ENCODE measurements at regions not wholly inside any gene's neighbourhood (a gene's known extent, or its start where the extent isn't known, plus 50 kb on each side); places are given as distances from the start of the nearest gene placed in this dataset.
A peak's percentile ranks its signal among the peaks of the same experiment; 100 is the strongest.

GRCh38 chr12:25034676-25035075 lies 85.8 kb upstream of the BCAT1 start:
- no peak for TF ChIP-seq CTCF (IDR thresholded peaks at IDR 0.05; ENCODE audit: control extremely low read depth, extremely low read depth, low read depth, missing control alignments)
- POLR2A ChIA-PET: no interaction called here

GRCh38 chr12:25025951-25026490 lies 77.1 kb upstream of the BCAT1 start:
- DNase-seq (ENCODE audit: extremely low spot score): no peak
- CTCF ChIA-PET: interaction anchor here (0.8 to 3.6 kb wide), 8 partner anchors 10 to 105 kb away, joined by 3 to 21 read pairs (median 6); a partner anchor contains a TSS
- TF ChIP-seq CTCF (IDR thresholded peaks at IDR 0.05; ENCODE audit: control extremely low read depth, extremely low read depth, low read depth, missing control alignments): no peak
- POLR2A ChIA-PET: no interaction called here

More at GRCh38 chr12:25034676-25035075, 85.8 kb upstream of the BCAT1 start:
- DNase-seq (ENCODE audit: extremely low spot score): no peak
- CTCF ChIA-PET: interaction anchor here (0.9 kb wide), 1 partner anchor 18 kb away, joined by 3 read pairs; no protein-coding TSS in a partner anchor

- DNase-seq (ENCODE audit: extremely low spot score): no peak
- TF ChIP-seq CTCF (IDR thresholded peaks at IDR 0.05; ENCODE audit: control extremely low read depth, extremely low read depth, low read depth, missing control alignments): no peak
- CTCF ChIA-PET: interaction anchor here (0.7 to 3.6 kb wide), 10 partner anchors 10 to 106 kb away, joined by 3 to 21 read pairs (median 4); a partner anchor contains a TSS
- POLR2A ChIA-PET: no interaction called here
Observed at GRCh38 chr12:25025260-25025659, 76.4 kb upstream of the BCAT1 start.

DNA sequence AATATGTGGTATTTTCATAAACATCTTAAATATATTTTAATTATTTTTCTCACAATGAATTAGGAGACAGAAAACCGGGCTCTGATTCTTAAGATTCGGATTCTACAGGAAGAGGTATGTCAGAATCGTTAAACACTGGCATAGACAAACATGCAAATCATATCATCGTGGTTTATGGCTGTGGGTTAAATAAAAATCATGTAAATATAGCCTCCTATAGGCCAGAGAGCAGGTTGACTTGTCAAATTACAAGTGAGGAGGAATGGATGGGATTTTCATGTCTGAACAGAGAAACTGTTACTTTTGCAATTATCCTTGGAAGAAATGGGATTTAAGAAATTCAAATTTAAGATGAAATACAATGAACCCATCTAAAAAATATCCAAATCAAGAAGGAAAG lies 74.9 kb upstream of the BCAT1 start:
- TF ChIP-seq CTCF (IDR thresholded peaks at IDR 0.05; ENCODE audit: control extremely low read depth, extremely low read depth, low read depth, missing control alignments): no peak
- POLR2A ChIA-PET: no interaction called here
- DNase-seq (ENCODE audit: extremely low spot score): no peak
- CTCF ChIA-PET: interaction anchor here (1.1 to 3.6 kb wide), 3 partner anchors 15 to 28 kb away, joined by 3 to 21 read pairs (median 13); a partner anchor contains a TSS

DNA sequence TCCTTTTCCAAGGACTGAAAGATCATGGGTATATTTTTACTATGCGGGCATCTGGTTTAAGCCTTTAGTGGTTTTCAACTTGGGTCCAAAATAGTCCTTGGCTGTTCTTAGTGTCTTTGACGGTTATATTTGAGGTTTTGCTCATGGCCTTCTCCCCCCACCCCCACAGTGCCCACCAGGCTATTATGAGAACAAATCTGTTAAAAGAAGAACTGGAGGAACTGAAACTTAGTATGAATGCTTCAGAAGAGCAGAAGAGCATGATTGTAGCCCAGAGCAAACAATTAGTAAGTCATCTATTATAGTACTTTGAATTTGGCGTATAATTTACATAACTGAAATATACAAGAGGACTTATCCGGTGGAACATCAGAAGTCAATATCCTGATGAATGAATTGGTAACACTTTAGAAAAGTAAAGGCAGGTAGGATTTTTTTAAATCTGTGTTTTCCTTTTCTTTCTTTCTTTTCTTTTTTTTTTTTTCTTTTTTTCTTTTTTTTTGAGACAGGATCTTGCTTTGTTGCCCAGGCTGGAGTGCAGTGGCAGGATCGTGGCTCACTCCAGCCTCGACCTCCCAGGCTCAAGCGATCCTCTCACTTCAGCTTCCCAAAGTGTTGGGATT lies 71.8 kb upstream of the BCAT1 start:
- DNase-seq (ENCODE audit: extremely low spot score): peak; percentile 68
- TF ChIP-seq CTCF (IDR thresholded peaks at IDR 0.05; ENCODE audit: control extremely low read depth, extremely low read depth, low read depth, missing control alignments): no peak
- ChIA-PET CTCF (interaction anchor here (1.2 to 2.0 kb wide), 3 partner anchors 12 to 30 kb away, joined by 4 to 10 read pairs (median 6); no protein-coding TSS in a partner anchor), POLR2A (no interaction called here)

GRCh38 chr12:25018146-25018545 lies 69.2 kb upstream of the BCAT1 start:
- POLR2A ChIA-PET: no interaction called here
- no peak for DNase-seq (ENCODE audit: extremely low spot score)
- CTCF ChIA-PET: no interaction called here
- TF ChIP-seq CTCF (IDR thresholded peaks at IDR 0.05; ENCODE audit: control extremely low read depth, extremely low read depth, low read depth, missing control alignments): no peak
